ENCODE measurements at regions not wholly inside any gene's neighbourhood (a gene's known extent, or its start where the extent isn't known, plus 50 kb on each side); places are given as distances from the start of the nearest gene placed in this dataset.

DNA sequence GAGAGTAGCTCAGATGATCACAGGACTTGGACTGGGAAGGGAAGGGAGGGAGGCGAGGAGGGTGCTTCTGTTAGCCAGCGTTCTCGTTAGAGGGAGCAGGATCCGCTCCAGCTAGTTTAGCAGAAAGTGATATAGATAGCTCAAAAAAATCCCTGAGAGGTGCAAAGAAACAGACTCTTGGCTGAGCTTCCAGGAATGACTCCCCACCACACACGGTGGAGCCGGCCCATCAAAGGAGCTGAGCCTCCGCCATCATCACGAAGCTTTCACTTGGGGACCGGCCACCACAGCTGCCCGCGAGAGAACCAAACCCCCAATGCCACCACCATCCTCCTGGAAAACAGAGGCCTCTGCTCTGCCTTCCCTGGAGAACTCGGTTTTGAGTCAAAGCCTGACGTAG, 124.6 kb upstream of the BCL2L14 start:
- TF ChIP-seq, protein P1, sequence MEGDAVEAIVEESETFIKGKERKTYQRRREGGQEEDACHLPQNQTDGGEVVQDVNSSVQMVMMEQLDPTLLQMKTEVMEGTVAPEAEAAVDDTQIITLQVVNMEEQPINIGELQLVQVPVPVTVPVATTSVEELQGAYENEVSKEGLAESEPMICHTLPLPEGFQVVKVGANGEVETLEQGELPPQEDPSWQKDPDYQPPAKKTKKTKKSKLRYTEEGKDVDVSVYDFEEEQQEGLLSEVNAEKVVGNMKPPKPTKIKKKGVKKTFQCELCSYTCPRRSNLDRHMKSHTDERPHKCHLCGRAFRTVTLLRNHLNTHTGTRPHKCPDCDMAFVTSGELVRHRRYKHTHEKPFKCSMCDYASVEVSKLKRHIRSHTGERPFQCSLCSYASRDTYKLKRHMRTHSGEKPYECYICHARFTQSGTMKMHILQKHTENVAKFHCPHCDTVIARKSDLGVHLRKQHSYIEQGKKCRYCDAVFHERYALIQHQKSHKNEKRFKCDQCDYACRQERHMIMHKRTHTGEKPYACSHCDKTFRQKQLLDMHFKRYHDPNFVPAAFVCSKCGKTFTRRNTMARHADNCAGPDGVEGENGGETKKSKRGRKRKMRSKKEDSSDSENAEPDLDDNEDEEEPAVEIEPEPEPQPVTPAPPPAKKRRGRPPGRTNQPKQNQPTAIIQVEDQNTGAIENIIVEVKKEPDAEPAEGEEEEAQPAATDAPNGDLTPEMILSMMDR (IDR thresholded peaks at IDR 0.05; ENCODE audit: control extremely low read depth, extremely low read depth, low read depth, missing control alignments): no peak
- DNase-seq (ENCODE audit: extremely low spot score): no peak
- CTCF ChIA-PET: interaction anchor here (1.2 kb wide), 1 partner anchor 10 kb away, joined by 4 read pairs; no protein-coding TSS in a partner anchor
- POLR2A ChIA-PET: no interaction called here

DNA sequence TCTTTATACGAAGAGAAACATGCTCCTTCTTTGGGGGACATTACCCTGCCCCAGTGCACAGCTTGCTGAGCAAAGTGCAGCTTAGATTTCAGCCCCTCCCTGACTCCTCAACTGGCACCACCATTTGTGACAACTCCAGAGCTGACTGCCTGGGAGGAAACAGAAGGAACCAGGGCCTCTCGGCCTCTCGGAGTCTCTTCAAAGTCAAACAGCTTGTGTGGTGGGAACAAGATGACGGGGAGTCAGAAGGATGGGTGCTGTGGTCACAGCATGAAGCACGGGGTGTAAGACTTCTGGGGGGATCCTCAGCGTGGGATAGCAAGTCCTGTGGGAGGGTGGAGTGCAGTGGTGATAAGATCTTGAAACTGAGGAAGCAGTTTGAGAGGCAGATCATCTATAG, 123.5 kb upstream of the BCL2L14 start:
- ChIA-PET POLR2A (no interaction called here), CTCF (interaction anchor here (0.6 to 1.2 kb wide), 2 partner anchors 9 to 66 kb away, joined by 3 to 4 read pairs; no protein-coding TSS in a partner anchor)
- TF ChIP-seq, protein P1 (IDR thresholded peaks at IDR 0.05; ENCODE audit: control extremely low read depth, extremely low read depth, low read depth, missing control alignments): no peak
- no peak for DNase-seq (ENCODE audit: extremely low spot score)

DNA sequence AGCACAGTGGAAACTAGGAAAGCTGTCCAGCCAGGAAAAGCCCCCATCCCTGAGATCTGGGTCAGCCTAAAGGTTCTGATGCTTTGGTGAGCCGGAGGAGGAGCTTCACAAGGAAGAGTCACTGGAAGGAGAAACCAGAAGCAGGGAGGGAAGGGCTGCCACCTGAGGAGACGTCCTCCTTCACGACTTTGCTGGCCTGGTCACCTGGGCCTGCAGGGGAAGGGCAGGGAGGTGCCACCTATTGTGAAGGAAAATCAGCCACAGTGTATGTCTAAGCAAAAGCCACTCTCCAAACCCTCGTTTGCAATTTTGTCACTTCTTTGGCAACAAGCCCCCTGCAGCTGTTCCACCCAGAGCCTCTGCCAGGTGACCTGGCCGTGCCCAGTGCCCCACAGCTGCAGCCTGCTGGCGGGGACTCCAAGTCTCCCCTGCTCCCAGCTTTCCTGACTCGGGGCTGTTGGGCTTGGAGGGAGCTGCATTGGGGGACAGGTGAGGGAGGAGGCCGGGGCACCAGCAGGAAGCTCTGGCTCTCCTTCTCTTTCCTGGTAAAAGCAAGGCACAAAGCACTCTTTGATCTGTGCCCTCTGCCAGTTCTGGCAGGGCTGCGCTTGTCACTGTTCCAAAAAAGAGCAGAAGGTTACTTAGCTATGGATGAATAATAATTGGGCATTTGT, 120.9 kb upstream of the BCL2L14 start:
- ChIA-PET CTCF (interaction anchor here (0.8 to 2.8 kb wide), 3 partner anchors 8 to 45 kb away, joined by 3 to 11 read pairs (median 3); no protein-coding TSS in a partner anchor), POLR2A (interaction anchor here (0.5 kb wide), 1 partner anchor 15 kb away, joined by 5 read pairs; no protein-coding TSS in a partner anchor)
- DNase-seq (ENCODE audit: extremely low spot score): no peak
- TF ChIP-seq, protein P1 (IDR thresholded peaks at IDR 0.05; ENCODE audit: control extremely low read depth, extremely low read depth, low read depth, missing control alignments): no peak

DNA sequence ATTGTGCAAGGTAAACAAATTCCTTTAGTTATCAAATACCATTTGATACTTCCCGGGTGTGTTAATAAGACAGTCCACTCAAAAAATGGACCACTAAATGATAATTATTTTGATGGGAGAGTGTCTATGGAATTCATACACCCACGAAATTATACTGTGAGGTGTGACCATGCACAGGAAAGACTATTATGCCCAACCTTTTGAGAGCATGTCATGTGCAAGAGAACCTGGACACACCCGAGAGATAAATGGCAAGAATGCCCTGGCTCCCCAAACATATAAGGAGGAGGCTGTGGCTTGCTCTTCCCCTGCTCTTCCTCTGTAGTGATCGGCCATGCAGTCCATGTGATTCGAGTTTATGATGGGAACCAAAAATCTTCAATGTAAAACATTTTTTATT, 119.5 kb upstream of the BCL2L14 start:
- ChIA-PET POLR2A (no interaction called here), CTCF (interaction anchor here (1.2 to 2.8 kb wide), 3 partner anchors 11 to 53 kb away, joined by 3 to 11 read pairs (median 4); no protein-coding TSS in a partner anchor)
- no peak for DNase-seq (ENCODE audit: extremely low spot score)
- TF ChIP-seq, protein P1 (IDR thresholded peaks at IDR 0.05; ENCODE audit: control extremely low read depth, extremely low read depth, low read depth, missing control alignments): no peak

DNA sequence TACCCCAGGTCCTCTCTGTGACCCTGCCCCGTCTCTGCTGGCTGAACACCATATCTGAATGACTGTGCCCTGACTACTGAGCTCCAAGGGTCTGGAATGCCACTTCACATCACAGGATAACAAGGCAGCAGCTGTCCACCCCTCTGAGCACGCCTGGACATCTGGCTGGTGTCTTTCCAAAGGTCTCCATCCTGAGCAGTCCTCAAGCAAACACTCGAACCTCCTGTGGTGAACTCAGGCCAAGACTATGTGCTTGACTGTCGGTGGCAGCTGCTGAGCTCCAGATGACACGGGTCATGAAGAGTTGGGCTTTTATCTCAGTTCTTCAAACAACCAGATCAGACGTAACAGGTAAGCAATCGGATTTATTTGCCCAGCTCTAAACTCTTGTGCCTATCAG, 117.2 kb upstream of the BCL2L14 start:
- no peak for DNase-seq (ENCODE audit: extremely low spot score)
- CTCF ChIA-PET: interaction anchor here (1.0 to 1.8 kb wide), 7 partner anchors 10 to 374 kb away, joined by 3 to 6 read pairs (median 3); no protein-coding TSS in a partner anchor
- POLR2A ChIA-PET: no interaction called here
- TF ChIP-seq, protein P1 (IDR thresholded peaks at IDR 0.05; ENCODE audit: control extremely low read depth, extremely low read depth, low read depth, missing control alignments): no peak

DNA sequence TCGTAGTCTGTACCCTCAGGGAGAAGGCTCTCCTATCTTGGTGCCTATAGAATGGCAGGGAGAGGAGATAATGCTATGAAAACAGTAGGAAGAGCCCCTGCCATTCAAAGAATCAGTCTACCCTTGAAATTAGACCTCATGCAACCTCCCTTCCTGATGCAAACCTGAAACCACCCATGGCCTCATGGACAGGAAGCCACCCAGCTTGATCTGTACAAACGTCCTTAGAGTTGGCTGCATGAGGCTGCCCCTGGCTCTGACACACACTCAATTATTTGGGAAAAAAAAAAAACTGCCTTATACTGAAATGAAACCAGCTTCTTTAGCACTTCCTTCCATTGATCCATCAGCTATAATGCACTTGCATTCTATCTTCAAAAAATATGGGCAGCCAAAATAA, 116.6 kb upstream of the BCL2L14 start:
- POLR2A ChIA-PET: no interaction called here
- CTCF ChIA-PET: interaction anchor here (1.0 to 1.8 kb wide), 5 partner anchors 9 to 375 kb away, joined by 3 to 6 read pairs (median 3); no protein-coding TSS in a partner anchor
- TF ChIP-seq, protein P1 (IDR thresholded peaks at IDR 0.05; ENCODE audit: control extremely low read depth, extremely low read depth, low read depth, missing control alignments): no peak
- no peak for DNase-seq (ENCODE audit: extremely low spot score)

Measured in GM10248 (cell line).